GM12873 (cell line): ENCODE measurements at regions not wholly inside any gene's neighbourhood (a gene's known extent, or its start where the extent isn't known, plus 50 kb on each side); places are given as distances from the start of the nearest gene placed in this dataset.

ENCODE experiments used
- TF ChIP-seq, protein P1 (sequence below): IDR thresholded peaks from 2 replicates; pipeline ENCODE4 v1.5.1; 2012; ENCODE audit warnings: low read depth, mild to moderate bottlenecking, moderate library complexity, low read length, control low read depth; ENCODE audit not compliant: insufficient read depth; ENCODE audit errors: missing control alignments

DNA sequence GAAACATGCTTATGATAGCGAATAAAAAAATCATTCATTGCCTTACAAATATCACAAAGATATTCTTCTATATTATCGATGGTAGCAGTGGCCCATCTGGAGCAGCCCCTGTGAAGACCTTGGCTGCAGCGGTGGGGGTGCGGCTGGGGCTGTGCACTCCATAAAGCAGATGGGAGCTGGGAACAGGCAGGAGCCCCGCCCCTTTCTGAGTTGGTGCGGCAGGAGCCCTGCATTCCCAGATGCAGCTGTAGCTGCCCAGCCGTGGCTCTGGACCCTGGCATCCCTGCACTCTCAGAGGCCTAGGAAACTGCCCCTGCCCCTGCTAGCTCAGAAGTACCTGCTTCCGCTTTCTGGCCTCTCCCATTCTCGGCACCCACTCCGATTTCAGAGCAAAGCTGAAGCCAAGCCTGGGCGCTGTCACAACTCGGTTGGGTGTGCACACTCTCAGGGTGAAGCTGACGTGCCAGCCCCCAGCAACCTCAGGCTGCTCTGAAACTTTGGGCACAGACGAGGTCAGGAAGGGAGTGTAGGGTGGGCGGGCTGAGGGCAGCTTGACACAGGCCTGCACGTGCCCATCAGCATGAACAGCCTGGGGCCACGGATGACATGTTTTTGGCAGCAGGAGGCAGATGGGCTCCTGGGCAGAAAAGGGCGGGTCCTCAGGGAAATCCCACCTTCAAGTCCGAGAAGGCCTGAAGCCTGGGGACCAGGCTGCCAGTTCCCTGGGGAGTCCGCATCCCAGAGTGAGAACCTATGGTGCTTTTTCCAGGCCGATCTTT is 1440.8 kb upstream of the ACO1 start:
- TF ChIP-seq, protein P1, sequence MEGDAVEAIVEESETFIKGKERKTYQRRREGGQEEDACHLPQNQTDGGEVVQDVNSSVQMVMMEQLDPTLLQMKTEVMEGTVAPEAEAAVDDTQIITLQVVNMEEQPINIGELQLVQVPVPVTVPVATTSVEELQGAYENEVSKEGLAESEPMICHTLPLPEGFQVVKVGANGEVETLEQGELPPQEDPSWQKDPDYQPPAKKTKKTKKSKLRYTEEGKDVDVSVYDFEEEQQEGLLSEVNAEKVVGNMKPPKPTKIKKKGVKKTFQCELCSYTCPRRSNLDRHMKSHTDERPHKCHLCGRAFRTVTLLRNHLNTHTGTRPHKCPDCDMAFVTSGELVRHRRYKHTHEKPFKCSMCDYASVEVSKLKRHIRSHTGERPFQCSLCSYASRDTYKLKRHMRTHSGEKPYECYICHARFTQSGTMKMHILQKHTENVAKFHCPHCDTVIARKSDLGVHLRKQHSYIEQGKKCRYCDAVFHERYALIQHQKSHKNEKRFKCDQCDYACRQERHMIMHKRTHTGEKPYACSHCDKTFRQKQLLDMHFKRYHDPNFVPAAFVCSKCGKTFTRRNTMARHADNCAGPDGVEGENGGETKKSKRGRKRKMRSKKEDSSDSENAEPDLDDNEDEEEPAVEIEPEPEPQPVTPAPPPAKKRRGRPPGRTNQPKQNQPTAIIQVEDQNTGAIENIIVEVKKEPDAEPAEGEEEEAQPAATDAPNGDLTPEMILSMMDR, result no peak

DNA sequence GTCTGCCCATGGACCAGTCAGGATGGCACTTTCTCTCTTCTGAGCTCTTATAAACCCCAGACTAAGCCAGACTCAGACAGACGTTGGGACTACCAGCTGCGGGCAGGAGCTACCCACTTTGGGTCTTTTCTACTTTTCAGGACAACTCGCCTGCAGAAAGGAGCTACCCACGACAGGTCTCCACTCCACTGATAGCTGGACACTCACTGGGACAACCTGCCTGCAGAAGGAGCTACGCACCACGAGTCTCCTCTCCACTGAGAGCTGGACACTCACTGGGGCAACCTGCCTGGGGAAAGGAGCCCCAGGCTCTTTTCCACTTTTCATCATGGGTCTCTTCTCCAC is 1440.2 kb upstream of the ACO1 start:
- TF ChIP-seq, protein P1, result no peak

DNA sequence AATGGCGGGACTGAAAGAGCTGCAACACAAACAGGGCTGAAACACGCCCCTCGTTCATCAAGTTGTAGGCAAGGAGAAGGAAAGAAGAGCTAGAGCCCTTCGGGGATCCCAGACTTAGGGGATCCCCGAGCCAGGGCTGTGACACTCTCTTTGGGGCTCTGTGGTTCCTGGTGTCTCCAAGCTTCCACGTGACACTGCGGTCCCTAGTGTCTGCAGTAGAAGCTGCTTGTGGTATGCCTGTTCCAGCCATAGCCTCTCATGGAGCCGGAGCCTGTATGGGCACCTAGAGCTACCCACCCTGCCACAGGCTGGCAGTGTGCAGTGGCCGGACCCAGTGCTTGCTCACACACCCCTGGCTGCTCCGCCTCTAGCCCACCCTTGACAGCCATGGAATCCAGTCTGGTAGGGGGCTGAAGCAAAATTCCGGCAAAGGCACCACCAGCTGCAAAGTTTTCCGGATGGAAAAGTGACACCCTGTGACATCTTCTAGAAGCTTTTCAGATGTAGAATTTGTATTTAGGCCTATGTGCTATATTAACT is 1439.6 kb upstream of the ACO1 start:
- TF ChIP-seq, protein P1, result no peak

DNA sequence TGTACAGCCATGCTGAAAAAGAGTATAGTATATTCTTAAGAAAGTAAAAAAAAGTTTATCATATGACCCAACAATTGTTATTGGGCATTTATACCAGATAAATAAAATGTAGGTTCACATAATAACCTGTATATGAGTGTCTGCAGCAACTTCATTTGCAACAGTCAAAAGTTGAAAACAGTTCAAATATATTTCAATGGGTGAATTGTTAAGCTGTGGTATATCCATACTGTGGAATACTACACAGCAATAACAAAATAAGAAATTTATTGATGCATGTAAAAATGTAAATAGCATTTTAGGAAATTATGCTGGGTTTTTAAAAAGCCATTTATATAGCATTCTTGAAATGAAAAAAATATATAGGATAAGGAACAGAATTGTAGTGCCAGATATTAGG is 1420.1 kb upstream of the ACO1 start:
- TF ChIP-seq, protein P1, result no peak

DNA sequence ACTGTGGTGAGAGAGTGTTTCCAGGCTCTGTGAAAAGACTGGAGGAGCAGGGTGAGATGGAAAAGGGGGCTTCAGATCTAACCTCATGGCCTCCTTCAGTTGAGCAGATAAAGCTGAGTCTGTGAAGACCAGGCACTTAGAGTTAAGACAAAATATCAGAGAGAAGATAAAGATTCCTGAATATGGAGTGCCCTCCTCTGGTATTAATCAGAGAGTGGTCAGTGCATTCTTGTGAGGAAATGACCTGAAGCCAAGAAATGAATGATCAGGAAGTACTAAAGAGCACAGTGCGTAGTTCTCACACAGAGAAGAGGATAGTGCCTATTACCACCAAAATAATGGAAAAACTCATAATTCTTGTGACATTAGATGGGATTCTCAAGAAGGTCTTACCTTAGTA is 1417.0 kb upstream of the ACO1 start:
- TF ChIP-seq, protein P1, result no peak

DNA sequence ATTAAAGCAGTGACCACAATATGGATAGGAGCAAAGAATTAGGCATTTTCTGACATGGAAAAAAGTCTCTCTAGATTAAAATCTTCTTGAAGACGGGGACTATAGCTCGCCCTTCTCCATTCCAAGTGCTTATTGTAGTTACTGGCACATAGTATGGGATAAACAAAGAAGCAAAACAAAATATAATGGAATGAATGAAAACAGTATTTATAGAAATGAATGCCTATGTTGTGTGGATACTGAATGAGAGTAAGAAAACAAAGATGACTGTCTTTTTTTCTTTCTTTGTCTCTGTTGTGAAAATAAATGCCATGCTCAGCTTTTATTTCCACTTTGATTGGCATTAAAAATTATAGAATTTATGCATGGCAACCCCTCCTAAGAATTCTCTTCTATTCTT is 1414.3 kb upstream of the ACO1 start:
- TF ChIP-seq, protein P1, result no peak

DNA sequence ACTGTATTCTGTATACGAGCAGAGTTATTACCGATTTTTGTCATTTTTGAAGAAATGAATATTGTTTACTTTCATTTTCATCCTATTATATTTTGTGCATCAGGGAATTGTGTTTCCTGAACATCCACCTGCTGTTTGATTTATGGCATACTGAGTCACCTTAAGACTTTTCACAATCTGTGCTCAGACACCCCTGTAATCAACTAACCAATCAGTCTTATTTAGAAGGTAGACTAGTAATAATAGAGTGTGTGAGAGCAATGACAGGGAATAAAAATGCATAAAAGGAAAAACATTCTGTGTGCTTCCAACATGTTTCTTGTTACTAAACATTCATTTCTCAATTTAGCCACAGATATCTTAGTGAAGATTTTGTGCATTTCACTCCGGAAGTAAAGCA is 1413.6 kb upstream of the ACO1 start:
- TF ChIP-seq, protein P1, result no peak
